HCT116 (cell line): ENCODE measurements at regions not wholly inside any gene's neighbourhood (a gene's known extent, or its start where the extent isn't known, plus 50 kb on each side); places are given as distances from the start of the nearest gene placed in this dataset.

ENCODE experiments used
- ATAC-seq: fragments of 200-7000 bp; cut with Tn5 transposase; 2 replicates; pipeline ENCODE4 v1.9.1; 2020; ENCODE audit warnings: mild to moderate bottlenecking, moderate library complexity
- BruUV-seq: library from RNA; stranded (reverse); fragments of 400-500 nt; replicated peaks from 2 replicates; lab custom pipeline; 2021; lab: Mats Ljungman, UMichigan
- CTCF ChIA-PET: fragments of 300-600 bp; sonication (Branson Sonifier 250); formaldehyde crosslinking; loops from one replicate; lab custom pipeline; 2021; ENCODE audit warnings: antibody characterized with exemption; lab: Charles Lee
- POLR2A ChIA-PET: fragments of 300-600, 350-600 bp; sonication (Branson Sonifier 250); formaldehyde crosslinking; loops from one replicate; lab custom pipeline; 2021; ENCODE audit warnings: antibody characterized with exemption; lab: Charles Lee
- RAD21 ChIA-PET, 2 experiments: fragments of 300-600 bp; sonication (Branson Sonifier 250); formaldehyde crosslinking; loops; one replicate each; lab custom pipeline; 2023; ENCODE audit warnings: low total read pairs in 2 of 2; ENCODE audit not compliant: uncharacterized antibody in 2 of 2, unreplicated experiment in 2 of 2, low non-redundant PET in 1 of 2; lab: Charles Lee
- DNase-seq: peaks from one replicate; pipeline ENCODE4 v3.0.0-alpha.2; 2010; ENCODE audit warnings: low read depth, low spot score
- H2AFZ ChIP-seq: fragments of 200-600 bp; shearing (Covaris generic), sonication (generic); 2 replicates; pipeline ENCODE4 v1.6.1; 2017; ENCODE audit warnings: low read depth, mixed run types, mixed read lengths, antibody characterized with exemption, low read length; ENCODE audit not compliant: poor library complexity, severe bottlenecking
- H3K27ac ChIP-seq: 2 replicates; pipeline ENCODE4 v1.5.1; 2012; ENCODE audit warnings: low read depth, low read length
- H3K27me3 ChIP-seq: fragments of 200-600 bp; sonication (generic); 2 replicates; pipeline ENCODE4 v1.6.1; 2016; ENCODE audit warnings: mixed run types, low read length, mixed read lengths; ENCODE audit not compliant: insufficient read depth
- H3K36me3 ChIP-seq, 2 experiments: fragments of 200-500 bp in 1 of 2; fragments of 200-600 bp in 1 of 2; sonication (Bioruptor generic) in 1 of 2; sonication (generic) in 1 of 2; 2 replicates each; pipeline versions ENCODE4 v1.5.1 to v1.6.1; 2014 to 2016; ENCODE audit warnings: low read length in 2 of 2, inconsistent platforms in 1 of 2, mixed read lengths in 1 of 2, mixed run types in 1 of 2; ENCODE audit not compliant: insufficient read depth in 2 of 2, control insufficient read depth in 1 of 2
- H3K4me1 ChIP-seq, 2 experiments: fragments of 200-600 bp in 1 of 2; sonication (generic) in 1 of 2; 2 replicates each; pipeline versions ENCODE4 v1.5.1 to v1.6.1; 2012 to 2017; ENCODE audit warnings: low read length in 2 of 2, inconsistent platforms in 1 of 2, mild to moderate bottlenecking in 1 of 2, mixed read lengths in 1 of 2, mixed run types in 1 of 2, moderate library complexity in 1 of 2; ENCODE audit not compliant: insufficient read depth in 2 of 2, control insufficient read depth in 1 of 2
- H3K4me2 ChIP-seq: fragments of 200-600 bp; sonication (generic); 2 replicates; pipeline ENCODE4 v1.6.1; 2017; ENCODE audit warnings: mixed run types, low read length, mixed read lengths
- H3K4me3 ChIP-seq, 2 experiments: fragments of 200-600 bp in 1 of 2; sonication (generic) in 1 of 2; replicated peaks in 1 of 2; 2 replicates each; pipeline ENCODE4 v1.5.1; 2011 to 2016; ENCODE audit warnings: low read length in 2 of 2, control low read depth in 1 of 2, low read depth in 1 of 2, mild to moderate bottlenecking in 1 of 2, mixed read lengths in 1 of 2, mixed run types in 1 of 2
- H3K79me2 ChIP-seq: fragments of 200-600 bp; sonication (generic); 2 replicates; pipeline ENCODE4 v1.6.1; 2017; ENCODE audit warnings: mild to moderate bottlenecking, mixed run types, low read length, moderate library complexity, mixed read lengths; ENCODE audit not compliant: insufficient read depth
- H3K9ac ChIP-seq: fragments of 200-600 bp; sonication (generic); 2 replicates; pipeline ENCODE4 v1.6.1; 2016; ENCODE audit warnings: low read length, mixed read lengths
- H3K9me2 ChIP-seq: fragments of 200-600 bp; sonication (generic), shearing (Covaris generic); 2 replicates; pipeline ENCODE4 v1.6.1; 2017; ENCODE audit warnings: mixed run types, mild to moderate bottlenecking, moderate library complexity; ENCODE audit not compliant: insufficient read depth
- H3K9me3 ChIP-seq, 2 experiments: fragments of 200-500 bp in 1 of 2; fragments of 200-600 bp in 1 of 2; sonication (Bioruptor generic) in 1 of 2; sonication (generic) in 1 of 2; 2 replicates each; pipeline ENCODE4 v1.6.1; 2014 to 2017; ENCODE audit warnings: low read length in 2 of 2, mixed read lengths in 2 of 2, inconsistent platforms in 1 of 2, low read depth in 1 of 2, mild to moderate bottlenecking in 1 of 2, mixed run types in 1 of 2, moderate library complexity in 1 of 2; ENCODE audit not compliant: control insufficient read depth in 1 of 2, insufficient read depth in 1 of 2
- H4K20me1 ChIP-seq: fragments of 200-600 bp; sonication (generic), shearing (Covaris generic); 2 replicates; pipeline ENCODE4 v1.6.1; 2017; ENCODE audit warnings: mixed run types, mild to moderate bottlenecking, moderate library complexity; ENCODE audit not compliant: insufficient read depth
- CBX3 ChIP-seq: IDR thresholded peaks from 2 replicates; pipeline ENCODE4 v1.6.1; 2012; ENCODE audit warnings: low read depth
- CTCF ChIP-seq, 3 experiments: fragments of 200-600 bp in 1 of 3; sonication (generic) in 1 of 3; IDR thresholded peaks in 2 of 3; conservative IDR thresholded peaks in 1 of 3; 2 replicates each; pipeline ENCODE4 v1.5.1; 2012 to 2017; ENCODE audit warnings: low read depth in 2 of 3, low read length in 2 of 3, antibody characterized with exemption in 1 of 3, borderline replicate concordance in 1 of 3, control low read depth in 1 of 3, mild to moderate bottlenecking in 1 of 3, mixed read lengths in 1 of 3, mixed run types in 1 of 3, moderate library complexity in 1 of 3; ENCODE audit not compliant: insufficient read depth in 1 of 3
- EZH2 ChIP-seq: fragments of 200-600 bp; sonication (generic); IDR thresholded peaks from 2 replicates; pipeline ENCODE4 v1.6.1; 2017; ENCODE audit warnings: antibody characterized with exemption, mixed run types
- FOSL1 ChIP-seq: IDR thresholded peaks from 2 replicates; pipeline ENCODE4 v1.6.1; 2012; ENCODE audit warnings: low read depth
- JUND ChIP-seq: IDR thresholded peaks from 2 replicates; pipeline ENCODE4 v1.6.1; 2012
- POLR2A ChIP-seq: IDR thresholded peaks from 2 replicates; pipeline ENCODE4 v1.7.0; 2011; ENCODE audit warnings: borderline replicate concordance; ENCODE audit not compliant: insufficient read depth, insufficient read length; ENCODE audit errors: extremely low read depth
- POLR2AphosphoS5 ChIP-seq: IDR thresholded peaks from 2 replicates; pipeline ENCODE4 v1.6.1; 2011; ENCODE audit warnings: mild to moderate bottlenecking, low read depth, low read length, moderate library complexity
- RAD21 ChIP-seq: IDR thresholded peaks from 2 replicates; pipeline ENCODE4 v1.6.1; 2012; ENCODE audit warnings: low read depth, mild to moderate bottlenecking
- SIN3A ChIP-seq: IDR thresholded peaks from 2 replicates; pipeline ENCODE4 v1.6.1; 2012; ENCODE audit warnings: low read depth
- SP1 ChIP-seq: IDR thresholded peaks from 2 replicates; pipeline ENCODE4 v1.6.1; 2012; ENCODE audit warnings: low read depth
- SRF ChIP-seq: IDR thresholded peaks from 2 replicates; pipeline ENCODE4 v1.6.1; 2012; ENCODE audit warnings: low read depth
- ZBTB33 ChIP-seq: IDR thresholded peaks from 2 replicates; pipeline ENCODE4 v1.6.1; 2011; ENCODE audit warnings: mild to moderate bottlenecking, low read length, moderate library complexity; ENCODE audit not compliant: insufficient replicate concordance; ENCODE audit errors: extremely low read depth
- ZFX ChIP-seq: fragments of 450-650 bp; IDR thresholded peaks from 2 replicates; pipeline ENCODE4 v1.6.1; 2017
- ZNF274 ChIP-seq: fragments of 200-500 bp; sonication (Bioruptor generic); IDR thresholded peaks from 2 replicates; pipeline ENCODE4 v1.6.1; 2014; ENCODE audit warnings: mild to moderate bottlenecking, low read depth, low read length, inconsistent platforms
- intact Hi-C: fragments of 100-400 bp; cut with micrococcal nuclease; formaldehyde crosslinking; loops from 2 replicates; pipeline ENCODE4 v1.10.0; 2022

- Histone ChIP-seq H3K79me2 (no peaks in the 10 kb centered on the region), H2AFZ (no peak overlapping the region), H3K4me3 (no peak overlapping the region), H3K9me3 (no peaks in the 10 kb centered on the region), H3K4me1 (peaks cover 2 to 10% of the 10 kb centered on the region in 2 experiments; a peak in 3 of 4 replicates), H3K27ac (no peak overlapping the region), H3K27me3 (peaks cover 8% of the 10 kb centered on the region; the same call in 1 of the 2 replicates), H3K4me2 (no peak overlapping the region), H4K20me1 (no peaks in the 10 kb centered on the region), H3K9ac (no peak overlapping the region), H3K36me3 (no peaks in the 10 kb centered on the region), H3K9me2 (no peaks in the 10 kb centered on the region)
- ChIA-PET POLR2A (no interaction called here), CTCF (no interaction called here), RAD21 (no interaction called here)
- no peak for TF ChIP-seq JUND
- TF ChIP-seq SRF: no peak
- BruUV-seq: no TSS peak
- ATAC-seq (no peak), DNase-seq (no peak)
- intact Hi-C loops: no loop called here
Measured at GRCh38 chr9:134541097-134541747, 100.4 kb upstream of the COL5A1 start.

GRCh38 chr9:134544388-134545214 lies 97.0 kb upstream of the COL5A1 start:
- H3K4me1 ChIP-seq: peaks cover 2 to 9% of the 10 kb centered on the region in 2 experiments; a peak in 3 of 4 replicates
- H3K9me3 ChIP-seq: no peaks in the 10 kb centered on the region
- no peaks in the 10 kb centered on the region for H3K36me3 ChIP-seq
- peaks cover 8% of the 10 kb centered on the region; the same call in 1 of the 2 replicates for H3K27me3 ChIP-seq
- no peak overlapping the region for H3K9ac ChIP-seq
- H3K4me2 ChIP-seq: peak overlapping the region; percentile 28; the same call in 1 of the 2 replicates
- no peak overlapping the region for H3K27ac ChIP-seq
- ChIA-PET RAD21 (no interaction called here), CTCF (no interaction called here), POLR2A (no interaction called here)
- no peak for TF ChIP-seq POLR2AphosphoS5
- TF ChIP-seq FOSL1: no peak; the same call in 1 of the 2 replicates
- no peak for TF ChIP-seq CBX3
- TF ChIP-seq ZFX: no peak
- no peak for TF ChIP-seq JUND
- no peak for TF ChIP-seq EZH2
- TF ChIP-seq ZBTB33: no peak
- TF ChIP-seq POLR2A: no peak
- no peak for TF ChIP-seq RAD21
- TF ChIP-seq SP1: no peak
- TF ChIP-seq CTCF (IDR thresholded peaks at IDR 0.05 in 2 of 3, conservative IDR thresholded peaks at IDR 0.05 in 1 of 3; ENCODE audit: borderline replicate concordance in 1 of 3, insufficient read depth in 1 of 3, low read depth in 2 of 3, low read length in 2 of 3): no peak
- TF ChIP-seq SIN3A: no peak
- TF ChIP-seq ZNF274: no peak
- no peak for TF ChIP-seq SRF
- no TSS peak for BruUV-seq
- H2AFZ ChIP-seq: no peak overlapping the region
- ATAC-seq (peak; percentile 67), DNase-seq (no peak)
- no peak overlapping the region for H3K4me3 ChIP-seq
- no peaks in the 10 kb centered on the region for H3K79me2 ChIP-seq
- intact Hi-C loops: no loop called here
- H3K9me2 ChIP-seq: no peaks in the 10 kb centered on the region
- H4K20me1 ChIP-seq: no peaks in the 10 kb centered on the region
